ENCODE measurements at regions not wholly inside any gene's neighbourhood (a gene's known extent, or its start where the extent isn't known, plus 50 kb on each side); places are given as distances from the start of the nearest gene placed in this dataset.

GRCh38 chr12:98172801-98173200 is 342.6 kb upstream of the TMPO start:
- Histone ChIP-seq H3K79me2 (ENCODE audit: insufficient read depth) (no peaks in the 10 kb centered on the region), H3K4me1 (ENCODE audit: control insufficient read depth in 1 of 2, insufficient read depth in 2 of 2, low read depth in 1 of 2, low read length in 1 of 2) (no peaks in the 10 kb centered on the region), H3K4me2 (no peak overlapping the region), H3K27ac (ENCODE audit: low read depth in 2 of 2, low read length in 1 of 2) (no peak overlapping the region), H3K9ac (no peak overlapping the region), H4K20me1 (ENCODE audit: insufficient read depth) (no peaks in the 10 kb centered on the region), H3F3A (replicated peaks; ENCODE audit: insufficient read depth) (no peaks in the 10 kb centered on the region), H3K36me3 (replicated peaks in 1 of 2; ENCODE audit: control insufficient read depth in 1 of 2, insufficient read depth in 2 of 2, low read length in 1 of 2) (no peaks in the 10 kb centered on the region), H3K9me2 (no peaks in the 10 kb centered on the region), H3K9me3 (no peaks in the 10 kb centered on the region), H3K4me3 (ENCODE audit: low read depth in 2 of 2, low read length in 1 of 2) (no peak overlapping the region), H3K27me3 (ENCODE audit: insufficient read depth) (no peaks in the 10 kb centered on the region), H2AFZ (ENCODE audit: low read depth) (no peak overlapping the region)
- TF ChIP-seq EP300 (IDR thresholded peaks at IDR 0.05; ENCODE audit: borderline replicate concordance in 1 of 2, low read depth in 1 of 2, low read length in 1 of 2) (no peak), TEAD4 (IDR thresholded peaks at IDR 0.05; ENCODE audit: borderline replicate concordance, insufficient read depth) (no peak), USF2 (IDR thresholded peaks at IDR 0.05; ENCODE audit: borderline replicate concordance, low read depth, low read length) (no peak), MEF2A (IDR thresholded peaks at IDR 0.05; ENCODE audit: borderline replicate concordance, low read depth) (no peak), GABPA (IDR thresholded peaks at IDR 0.05; ENCODE audit: low read depth) (no peak), FOSL2 (IDR thresholded peaks at IDR 0.05; ENCODE audit: borderline replicate concordance, low read depth) (no peak), RFX5 (IDR thresholded peaks at IDR 0.05; ENCODE audit: low read length) (no peak), ZBTB33 (IDR thresholded peaks at IDR 0.05; ENCODE audit: borderline replicate concordance, low read depth) (no peak), NRF1 (IDR thresholded peaks at IDR 0.05; ENCODE audit: low read depth, low read length) (no peak), CHD2 (IDR thresholded peaks at IDR 0.05; ENCODE audit: low read length, partially characterized antibody) (no peak)
- TF ChIP-seq, protein P1, sequence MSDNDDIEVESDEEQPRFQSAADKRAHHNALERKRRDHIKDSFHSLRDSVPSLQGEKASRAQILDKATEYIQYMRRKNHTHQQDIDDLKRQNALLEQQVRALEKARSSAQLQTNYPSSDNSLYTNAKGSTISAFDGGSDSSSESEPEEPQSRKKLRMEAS (IDR thresholded peaks at IDR 0.05; ENCODE audit: low read depth): no peak
- no peak for DNase-seq
- ChIA-PET CTCF (no interaction called here), POLR2A (no interaction called here)
- 16% methylated on average over 3 of the region's 3 CpGs for WGBS (ENCODE audit: low lambda C conversion rate)

DNA sequence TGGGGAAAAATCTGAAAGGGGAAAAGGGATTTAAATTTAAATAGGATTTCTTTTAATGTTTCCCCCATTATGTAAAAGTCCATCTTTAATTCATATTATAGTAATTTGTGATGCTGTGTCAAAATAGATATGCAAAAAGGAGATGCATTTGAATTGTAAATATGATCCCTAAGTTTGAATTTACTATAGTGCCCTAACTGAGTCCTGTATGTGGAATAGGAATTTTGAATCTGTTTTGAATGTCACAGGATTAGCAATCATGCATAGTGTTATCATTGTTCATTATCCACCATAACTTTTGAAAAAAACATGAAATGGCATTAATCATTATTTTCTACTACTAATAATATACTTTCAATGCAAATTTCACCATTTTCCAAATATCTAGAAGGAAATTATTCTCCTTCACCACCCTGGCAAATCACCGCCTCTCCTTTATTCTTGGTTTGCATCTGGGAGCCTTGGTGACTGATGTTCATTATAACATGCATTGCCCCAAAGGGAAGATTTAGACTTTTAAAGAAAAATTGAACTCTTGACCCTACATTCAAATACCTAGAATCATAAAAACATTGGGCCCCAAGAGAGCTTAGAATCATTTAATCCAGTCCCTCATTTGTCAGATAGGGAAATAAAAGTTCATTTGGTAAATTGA is 341.5 kb upstream of the TMPO start:
- no peaks in the 10 kb centered on the region for H3K36me3 ChIP-seq (replicated peaks in 1 of 2; ENCODE audit: control insufficient read depth in 1 of 2, insufficient read depth in 2 of 2, low read length in 1 of 2)
- H3K9me2 ChIP-seq: no peaks in the 10 kb centered on the region
- no peak overlapping the region for H3K4me3 ChIP-seq (ENCODE audit: low read depth in 2 of 2, low read length in 1 of 2)
- no peak for DNase-seq
- H3K79me2 ChIP-seq (ENCODE audit: insufficient read depth): no peaks in the 10 kb centered on the region
- ChIA-PET POLR2A (no interaction called here), CTCF (no interaction called here)
- H3K27ac ChIP-seq (ENCODE audit: low read depth in 2 of 2, low read length in 1 of 2): no peak overlapping the region
- no peak overlapping the region for H2AFZ ChIP-seq (ENCODE audit: low read depth)
- H3K27me3 ChIP-seq (ENCODE audit: insufficient read depth): no peaks in the 10 kb centered on the region
- WGBS (ENCODE audit: low lambda C conversion rate): 50% methylated on average over 1 of the region's 1 CpG
- H3F3A ChIP-seq (replicated peaks; ENCODE audit: insufficient read depth): no peaks in the 10 kb centered on the region
- no peak for TF ChIP-seq MEF2A (IDR thresholded peaks at IDR 0.05; ENCODE audit: borderline replicate concordance, low read depth)
- H3K9ac ChIP-seq: no peak overlapping the region
- H3K4me2 ChIP-seq: no peak overlapping the region
- H3K4me1 ChIP-seq (ENCODE audit: control insufficient read depth in 1 of 2, insufficient read depth in 2 of 2, low read depth in 1 of 2, low read length in 1 of 2): no peaks in the 10 kb centered on the region
- no peaks in the 10 kb centered on the region for H4K20me1 ChIP-seq (ENCODE audit: insufficient read depth)
- no peaks in the 10 kb centered on the region for H3K9me3 ChIP-seq

All from SK-N-SH (cell line).